ENCODE measurements at regions not wholly inside any gene's neighbourhood (a gene's known extent, or its start where the extent isn't known, plus 50 kb on each side); places are given as distances from the start of the nearest gene placed in this dataset.
"Not testable (repeated sequence)": the region's sequence is repeated elsewhere in the genome, so short reads cannot be mapped to it uniquely, and the experiment has no call there.

- TF ChIP-seq CTCF (IDR thresholded peaks at IDR 0.05); ZFX (IDR thresholded peaks at IDR 0.05; ENCODE audit: borderline replicate concordance): not testable (repeated sequence)
Measured at GRCh38 chr14:89689711-89690110, 264.8 kb downstream of the EFCAB11 start.
